K562 (cell line): ENCODE measurements at regions not wholly inside any gene's neighbourhood (a gene's known extent, or its start where the extent isn't known, plus 50 kb on each side); places are given as distances from the start of the nearest gene placed in this dataset.

ENCODE experiments used
- ARID2 ChIP-seq: fragments of 450-650 bp; IDR thresholded peaks from 2 replicates; pipeline ENCODE4 v1.6.1; 2017; ENCODE audit warnings: antibody characterized with exemption, mild to moderate bottlenecking
- CTCF ChIP-seq, 3 experiments: IDR thresholded peaks in 2 of 3; conservative IDR thresholded peaks in 1 of 3; 2 replicates each; pipeline ENCODE4 v1.5.1; 2011 to 2012; ENCODE audit warnings: low read length in 3 of 3, mild to moderate bottlenecking in 3 of 3, control low read depth in 2 of 3, improper control_type of control experiment in 1 of 3, inconsistent platforms in 1 of 3, low read depth in 1 of 3, mixed read lengths in 1 of 3, moderate library complexity in 1 of 3; ENCODE audit not compliant: insufficient read depth in 2 of 3
- HDAC2 ChIP-seq: fragments of 450-650 bp; IDR thresholded peaks from 2 replicates; pipeline ENCODE4 v1.6.1; 2016; ENCODE audit warnings: mild to moderate bottlenecking
- KLF10 ChIP-seq: fragments of 250-450 bp; sonication (Bioruptor Pico); IDR thresholded peaks from 2 replicates; pipeline ENCODE4 v1.6.1; 2021; ENCODE audit warnings: matching md5 sums
- PHF21A ChIP-seq: fragments of 450-650 bp; IDR thresholded peaks from 2 replicates; pipeline ENCODE4 v1.6.1; 2017; ENCODE audit warnings: low read depth, borderline replicate concordance
- POLR2AphosphoS5 ChIP-seq: IDR thresholded peaks from 2 replicates; pipeline ENCODE4 v1.6.1; 2011; ENCODE audit warnings: mild to moderate bottlenecking, low read depth, low read length, moderate library complexity; ENCODE audit not compliant: control insufficient read depth, insufficient read depth
- USF2 ChIP-seq: sonication (generic); formaldehyde crosslinking; IDR thresholded peaks from 2 replicates; pipeline ENCODE4 v1.5.0; 2020; ENCODE audit warnings: missing genetic modification reagents
- ZNF324 ChIP-seq: fragments of 250-450 bp; sonication (Bioruptor Pico); IDR thresholded peaks from 2 replicates; pipeline ENCODE4 v1.4.0; 2020; ENCODE audit warnings: mild to moderate bottlenecking

- TF ChIP-seq ZNF324 (no peak), USF2 (CRISPR knock-in tag) (no peak), POLR2AphosphoS5 (no peak), CTCF (IDR thresholded peaks at IDR 0.05 in 2 of 3, conservative IDR thresholded peaks at IDR 0.05 in 1 of 3; ENCODE audit: insufficient read depth in 2 of 3, low read depth in 1 of 3, low read length in 3 of 3) (no peak), HDAC2 (no peak), PHF21A (no peak), ARID2 (no peak), KLF10 (CRISPR knock-in tag) (no peak)
Measured at GRCh38 chr5:60470881-60471280, 229.1 kb downstream of the DEPDC1B start.
